Activated naive CD4-positive, alpha-beta T cell treated with anti-CD3 and anti-CD28 coated beads, Interleukin-2, amount 50 U/mL, for 24 hours (primary cell): ENCODE measurements at regions not wholly inside any gene's neighbourhood (a gene's known extent, or its start where the extent isn't known, plus 50 kb on each side); places are given as distances from the start of the nearest gene placed in this dataset.

Source experiments
- H3K27ac Mint-ChIP-seq: one replicate; pipeline ENCODE4 v1.8.0; 2021; ENCODE audit warnings: mild to moderate bottlenecking, mixed read lengths
- H3K27me3 Mint-ChIP-seq: one replicate; pipeline ENCODE4 v1.8.0; 2021; ENCODE audit warnings: mixed read lengths
- H3K36me3 Mint-ChIP-seq: one replicate; pipeline ENCODE4 v1.8.0; 2021; ENCODE audit warnings: mixed read lengths
- H3K4me1 Mint-ChIP-seq: one replicate; pipeline ENCODE4 v1.8.0; 2021; ENCODE audit warnings: mixed read lengths
- H3K4me3 Mint-ChIP-seq: one replicate; pipeline ENCODE4 v1.8.0; 2021; ENCODE audit warnings: mild to moderate bottlenecking, mixed read lengths
- H3K9me3 Mint-ChIP-seq: one replicate; pipeline ENCODE4 v1.8.0; 2021; ENCODE audit warnings: mixed read lengths

- Mint-ChIP-seq H3K4me3 (no peak overlapping the region), H3K36me3 (no peaks in the 10 kb centered on the region), H3K27ac (no peak overlapping the region), H3K27me3 (no peaks in the 10 kb centered on the region), H3K9me3 (no peaks in the 10 kb centered on the region), H3K4me1 (peaks cover 15% of the 10 kb centered on the region)
Measured at GRCh38 chr5:142375944-142376411, 51.2 kb upstream of the SPRY4 start.
